MCF 10A (cell line): ENCODE measurements at regions not wholly inside any gene's neighbourhood (a gene's known extent, or its start where the extent isn't known, plus 50 kb on each side); places are given as distances from the start of the nearest gene placed in this dataset.

Experiments used
- BruUV-seq: library from RNA; stranded (reverse); fragments of 400-500 nt; replicated peaks from 2 replicates; lab custom pipeline; 2021; lab: Mats Ljungman, UMichigan
- CTCF ChIA-PET: fragments of 300-600 bp; sonication (Branson Sonifier 250); formaldehyde crosslinking; extraction: SDS; loops from one replicate; lab custom pipeline; 2021; ENCODE audit warnings: antibody characterized with exemption, inconsistent platforms; lab: Yijun Ruan, JAX
- POLR2A ChIA-PET: fragments of 300-600, 350-650 bp; sonication (Branson Sonifier 250); formaldehyde crosslinking; extraction: SDS; loops from one replicate; lab custom pipeline; 2020; ENCODE audit warnings: antibody characterized with exemption, inconsistent platforms; lab: Yijun Ruan, JAX
- DNase-seq: peaks from one replicate; pipeline ENCODE4 v3.0.0-alpha.2; 2018; ENCODE audit not compliant: unreplicated experiment
- H3K27ac Mint-ChIP-seq: one replicate; pipeline ENCODE4 v1.8.0; 2022; ENCODE audit warnings: mild to moderate bottlenecking, low read depth, mixed read lengths; ENCODE audit not compliant: unreplicated experiment
- H3K27me3 Mint-ChIP-seq: one replicate; pipeline ENCODE4 v1.8.0; 2022; ENCODE audit warnings: mixed read lengths; ENCODE audit not compliant: insufficient read depth, unreplicated experiment
- H3K36me3 Mint-ChIP-seq: one replicate; pipeline ENCODE4 v1.8.0; 2022; ENCODE audit warnings: mild to moderate bottlenecking, moderate library complexity, mixed read lengths; ENCODE audit not compliant: insufficient read depth, unreplicated experiment
- H3K4me1 Mint-ChIP-seq: one replicate; pipeline ENCODE4 v1.8.0; 2022; ENCODE audit warnings: mixed read lengths; ENCODE audit not compliant: insufficient read depth, unreplicated experiment
- H3K4me3 Mint-ChIP-seq: one replicate; pipeline ENCODE4 v1.8.0; 2022; ENCODE audit warnings: mild to moderate bottlenecking, moderate library complexity, mixed read lengths; ENCODE audit not compliant: unreplicated experiment
- H3K9me3 Mint-ChIP-seq: one replicate; pipeline ENCODE4 v1.8.0; 2022; ENCODE audit warnings: mixed read lengths; ENCODE audit not compliant: unreplicated experiment
- intact Hi-C: fragments of 100-400 bp; cut with micrococcal nuclease; formaldehyde crosslinking; loops from 2 replicates; pipeline ENCODE4 v1.14.1; 2022
- TF ChIP-seq, protein P1 (sequence below): fragments of 200-600 bp; IDR thresholded peaks from one replicate; pipeline ENCODE4 v1.8.0; 2022; ENCODE audit warnings: antibody characterized with exemption, mild to moderate bottlenecking; ENCODE audit not compliant: unreplicated experiment

- Mint-ChIP-seq H3K27me3 (no peaks in the 10 kb centered on the region), H3K4me1 (no peaks in the 10 kb centered on the region), H3K27ac (no peak overlapping the region), H3K36me3 (no peaks in the 10 kb centered on the region), H3K4me3 (no peak overlapping the region), H3K9me3 (peaks cover 31% of the 10 kb centered on the region)
- CTCF ChIA-PET: no interaction called here
- intact Hi-C loops: no loop called here
- no peak for DNase-seq
- POLR2A ChIA-PET: no interaction called here
- BruUV-seq: no TSS peak
- TF ChIP-seq, protein P1, sequence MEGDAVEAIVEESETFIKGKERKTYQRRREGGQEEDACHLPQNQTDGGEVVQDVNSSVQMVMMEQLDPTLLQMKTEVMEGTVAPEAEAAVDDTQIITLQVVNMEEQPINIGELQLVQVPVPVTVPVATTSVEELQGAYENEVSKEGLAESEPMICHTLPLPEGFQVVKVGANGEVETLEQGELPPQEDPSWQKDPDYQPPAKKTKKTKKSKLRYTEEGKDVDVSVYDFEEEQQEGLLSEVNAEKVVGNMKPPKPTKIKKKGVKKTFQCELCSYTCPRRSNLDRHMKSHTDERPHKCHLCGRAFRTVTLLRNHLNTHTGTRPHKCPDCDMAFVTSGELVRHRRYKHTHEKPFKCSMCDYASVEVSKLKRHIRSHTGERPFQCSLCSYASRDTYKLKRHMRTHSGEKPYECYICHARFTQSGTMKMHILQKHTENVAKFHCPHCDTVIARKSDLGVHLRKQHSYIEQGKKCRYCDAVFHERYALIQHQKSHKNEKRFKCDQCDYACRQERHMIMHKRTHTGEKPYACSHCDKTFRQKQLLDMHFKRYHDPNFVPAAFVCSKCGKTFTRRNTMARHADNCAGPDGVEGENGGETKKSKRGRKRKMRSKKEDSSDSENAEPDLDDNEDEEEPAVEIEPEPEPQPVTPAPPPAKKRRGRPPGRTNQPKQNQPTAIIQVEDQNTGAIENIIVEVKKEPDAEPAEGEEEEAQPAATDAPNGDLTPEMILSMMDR: no peak
Measured at GRCh38 chr9:8186560-8186959, 387.0 kb upstream of the DMAC1 start.

DNA sequence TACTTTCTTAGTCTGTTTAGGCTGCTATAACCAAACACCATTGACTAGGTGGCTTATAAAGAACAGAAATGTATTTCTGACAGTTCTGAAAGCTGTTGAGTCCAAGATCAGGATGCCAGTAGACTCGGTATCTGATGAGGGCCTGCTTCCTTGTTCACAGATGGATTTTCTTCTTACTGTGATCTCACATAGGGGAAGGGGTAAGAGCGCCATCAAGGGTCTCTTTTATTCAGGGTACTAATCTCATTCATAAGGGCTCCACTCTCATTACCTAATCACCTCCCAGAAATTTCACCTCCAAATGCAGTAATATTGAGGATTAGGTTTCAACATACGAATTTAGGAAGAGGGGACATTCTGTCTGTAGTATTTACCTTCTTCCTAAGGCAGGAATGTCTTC lies 384.0 kb upstream of the DMAC1 start:
- Mint-ChIP-seq H3K4me3 (no peak overlapping the region), H3K27ac (no peak overlapping the region), H3K27me3 (no peaks in the 10 kb centered on the region), H3K4me1 (no peaks in the 10 kb centered on the region), H3K36me3 (no peaks in the 10 kb centered on the region), H3K9me3 (peaks cover 21% of the 10 kb centered on the region)
- POLR2A ChIA-PET: no interaction called here
- BruUV-seq: no TSS peak
- no peak for DNase-seq
- intact Hi-C loops: no loop called here
- CTCF ChIA-PET: no interaction called here
- TF ChIP-seq, protein P1: no peak

DNA sequence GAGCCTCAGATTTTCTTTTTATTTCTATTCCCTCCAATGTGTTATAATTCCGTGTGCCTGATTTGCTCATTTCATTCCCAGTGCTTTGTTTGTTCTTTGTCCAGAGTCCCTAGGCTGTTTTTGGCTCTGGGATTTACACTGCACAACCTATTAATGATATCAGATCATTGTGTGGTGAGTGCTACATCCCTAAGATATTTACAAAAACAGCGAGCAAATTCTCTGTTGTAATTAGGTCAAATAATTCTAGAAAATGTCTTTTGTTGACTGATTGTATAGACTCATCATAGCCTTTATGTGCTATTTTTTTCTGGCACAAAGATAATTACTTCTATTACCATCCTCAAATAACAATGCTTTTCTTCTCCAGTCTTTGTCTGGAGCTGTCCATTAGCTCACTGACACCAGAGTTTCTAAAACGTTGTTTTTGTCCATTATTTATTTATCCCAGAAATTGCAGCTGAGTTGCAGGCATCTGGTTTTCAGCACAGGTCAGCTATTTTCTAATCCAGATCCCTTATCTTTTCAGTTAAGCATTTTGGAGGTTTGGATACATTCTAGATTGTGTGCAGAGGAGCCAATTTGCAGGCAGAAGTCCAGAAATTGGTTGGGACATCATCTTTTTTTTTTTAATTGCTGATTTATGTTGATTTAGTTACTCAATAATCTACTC lies 379.9 kb upstream of the DMAC1 start:
- peaks cover 12% of the 10 kb centered on the region for H3K9me3 Mint-ChIP-seq
- no peaks in the 10 kb centered on the region for H3K27me3 Mint-ChIP-seq
- CTCF ChIA-PET: no interaction called here
- no peaks in the 10 kb centered on the region for H3K4me1 Mint-ChIP-seq
- TF ChIP-seq, protein P1: no peak
- POLR2A ChIA-PET: interaction anchor here (0.7 kb wide), 1 partner anchor 46 kb away, joined by 3 read pairs; no protein-coding TSS in a partner anchor
- H3K36me3 Mint-ChIP-seq: no peaks in the 10 kb centered on the region
- no peak overlapping the region for H3K4me3 Mint-ChIP-seq
- intact Hi-C loops: no loop called here
- no peak for DNase-seq
- no peak overlapping the region for H3K27ac Mint-ChIP-seq
- BruUV-seq: no TSS peak

DNA sequence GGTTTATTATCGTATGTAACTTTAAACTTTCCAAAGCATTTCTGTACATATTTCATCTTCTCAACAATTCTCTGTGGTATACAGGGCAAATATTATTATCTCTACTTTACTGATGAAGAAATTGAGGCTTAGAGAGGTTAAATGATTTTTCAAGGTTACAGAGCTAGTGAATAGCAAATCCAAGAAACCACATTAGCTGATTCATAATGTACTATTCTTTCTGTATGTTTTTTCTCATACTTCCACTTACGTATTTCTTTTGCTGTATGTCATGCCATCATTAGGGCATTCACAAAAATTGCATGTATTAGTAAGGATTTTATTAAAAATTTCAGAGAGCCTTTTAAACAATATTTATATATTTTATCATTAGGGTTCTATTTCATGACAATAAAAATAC lies 372.4 kb upstream of the DMAC1 start:
- intact Hi-C loops: no loop called here

More for the DNA sequence above, 372.4 kb upstream of the DMAC1 start:
- DNase-seq: no peak
- no peaks in the 10 kb centered on the region for H3K4me1 Mint-ChIP-seq
- H3K36me3 Mint-ChIP-seq: no peaks in the 10 kb centered on the region
- H3K4me3 Mint-ChIP-seq: no peak overlapping the region
- no peaks in the 10 kb centered on the region for H3K27me3 Mint-ChIP-seq
- BruUV-seq: no TSS peak
- H3K27ac Mint-ChIP-seq: no peak overlapping the region
- TF ChIP-seq, protein P1: no peak
- peaks cover 24% of the 10 kb centered on the region for H3K9me3 Mint-ChIP-seq
- CTCF ChIA-PET: interaction anchor here (0.7 kb wide), 1 partner anchor 724 kb away, joined by 4 read pairs; no protein-coding TSS in a partner anchor
- POLR2A ChIA-PET: no interaction called here
